ENCODE measurements at regions not wholly inside any gene's neighbourhood (a gene's known extent, or its start where the extent isn't known, plus 50 kb on each side); places are given as distances from the start of the nearest gene placed in this dataset.

DNA sequence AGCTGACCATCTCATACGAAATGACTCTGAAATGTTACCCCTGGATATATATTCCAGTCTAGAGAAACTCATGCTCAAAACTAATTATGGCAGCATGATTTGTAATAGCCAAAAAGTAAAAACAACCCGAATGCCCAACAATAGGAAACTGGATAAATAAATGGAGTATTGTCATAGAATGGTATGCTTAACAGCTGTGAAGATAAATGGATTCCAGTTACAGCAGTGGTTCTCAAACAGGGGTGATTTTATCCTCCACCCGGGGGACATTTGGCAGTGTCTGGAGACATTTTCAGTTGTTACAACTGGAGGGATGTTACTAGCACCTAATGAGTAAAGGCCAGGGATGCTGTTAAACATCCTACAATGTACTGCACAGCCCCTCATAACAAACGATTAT lies 52.3 kb upstream of the PIAS1 start:
- Histone ChIP-seq H3K4me2 (ENCODE audit: low read depth, low read length) (no peak overlapping the region), H3K9ac (ENCODE audit: low read length) (no peak overlapping the region), H3K36me3 (replicated peaks; ENCODE audit: insufficient read depth, low read length) (no peaks in the 10 kb centered on the region), H3K4me1 (ENCODE audit: low read length) (no peaks in the 10 kb centered on the region), H3K27ac (ENCODE audit: low read length) (no peak overlapping the region), H3K4me3 (ENCODE audit: low read length) (no peak overlapping the region), H3K9me2 (replicated peaks; ENCODE audit: insufficient read depth, low read length) (no peaks in the 10 kb centered on the region), H3K27me3 (replicated peaks; ENCODE audit: insufficient read depth, low read length) (no peaks in the 10 kb centered on the region), H2AFZ (ENCODE audit: low read length) (no peak overlapping the region), H4K20me1 (ENCODE audit: insufficient read depth, low read length) (no peaks in the 10 kb centered on the region), H3F3A (ENCODE audit: insufficient read depth, low read length) (no peaks in the 10 kb centered on the region), H3K79me2 (ENCODE audit: low read length) (no peaks in the 10 kb centered on the region), H3K9me3 (replicated peaks; ENCODE audit: insufficient read depth, low read length) (no peaks in the 10 kb centered on the region)
- TF ChIP-seq EZH2phosphoT487 (IDR thresholded peaks at IDR 0.05; ENCODE audit: low read length), result no peak
- TF ChIP-seq EZH2 (optimal IDR thresholded peaks at IDR 0.05; ENCODE audit: low read depth, low read length), result no peak
- TF ChIP-seq, protein P1, sequence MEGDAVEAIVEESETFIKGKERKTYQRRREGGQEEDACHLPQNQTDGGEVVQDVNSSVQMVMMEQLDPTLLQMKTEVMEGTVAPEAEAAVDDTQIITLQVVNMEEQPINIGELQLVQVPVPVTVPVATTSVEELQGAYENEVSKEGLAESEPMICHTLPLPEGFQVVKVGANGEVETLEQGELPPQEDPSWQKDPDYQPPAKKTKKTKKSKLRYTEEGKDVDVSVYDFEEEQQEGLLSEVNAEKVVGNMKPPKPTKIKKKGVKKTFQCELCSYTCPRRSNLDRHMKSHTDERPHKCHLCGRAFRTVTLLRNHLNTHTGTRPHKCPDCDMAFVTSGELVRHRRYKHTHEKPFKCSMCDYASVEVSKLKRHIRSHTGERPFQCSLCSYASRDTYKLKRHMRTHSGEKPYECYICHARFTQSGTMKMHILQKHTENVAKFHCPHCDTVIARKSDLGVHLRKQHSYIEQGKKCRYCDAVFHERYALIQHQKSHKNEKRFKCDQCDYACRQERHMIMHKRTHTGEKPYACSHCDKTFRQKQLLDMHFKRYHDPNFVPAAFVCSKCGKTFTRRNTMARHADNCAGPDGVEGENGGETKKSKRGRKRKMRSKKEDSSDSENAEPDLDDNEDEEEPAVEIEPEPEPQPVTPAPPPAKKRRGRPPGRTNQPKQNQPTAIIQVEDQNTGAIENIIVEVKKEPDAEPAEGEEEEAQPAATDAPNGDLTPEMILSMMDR (IDR thresholded peaks at IDR 0.05; ENCODE audit: low read length), result no peak
- no peak for DNase-seq

DNA sequence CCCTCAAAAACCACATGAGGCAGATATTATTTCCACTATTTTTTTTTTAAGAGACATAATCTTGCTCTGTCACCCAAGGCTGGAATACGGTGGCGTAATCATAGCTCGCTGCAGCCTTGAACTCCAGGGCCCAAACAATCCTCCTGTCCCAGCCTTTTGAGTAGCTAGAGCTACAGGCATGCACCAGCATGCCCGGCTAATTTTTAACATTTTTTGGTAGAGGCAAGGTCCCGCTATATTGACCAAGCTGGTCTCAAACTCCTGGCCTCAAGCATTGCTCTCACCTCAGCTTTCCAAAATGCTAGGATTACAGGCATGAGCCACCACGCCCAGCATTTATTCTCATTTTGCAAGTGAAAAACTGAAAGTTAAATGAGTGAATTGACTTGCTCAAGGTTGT lies 50.8 kb upstream of the PIAS1 start:
- H4K20me1 ChIP-seq (ENCODE audit: insufficient read depth, low read length), result no peaks in the 10 kb centered on the region
- H3K79me2 ChIP-seq (ENCODE audit: low read length), result no peaks in the 10 kb centered on the region
- TF ChIP-seq EZH2 (optimal IDR thresholded peaks at IDR 0.05; ENCODE audit: low read depth, low read length) (no peak), EZH2phosphoT487 (IDR thresholded peaks at IDR 0.05; ENCODE audit: low read length) (no peak)
- TF ChIP-seq, protein P1 (IDR thresholded peaks at IDR 0.05; ENCODE audit: low read length), result no peak
- DNase-seq, result no peak
- H3K4me2 ChIP-seq (ENCODE audit: low read depth, low read length), result no peak overlapping the region
- H2AFZ ChIP-seq (ENCODE audit: low read length), result no peak overlapping the region
- H3K27ac ChIP-seq (ENCODE audit: low read length), result no peak overlapping the region
- no peaks in the 10 kb centered on the region for H3K27me3 ChIP-seq (replicated peaks; ENCODE audit: insufficient read depth, low read length)
- no peak overlapping the region for H3K9ac ChIP-seq (ENCODE audit: low read length)
- H3K36me3 ChIP-seq (replicated peaks; ENCODE audit: insufficient read depth, low read length), result no peaks in the 10 kb centered on the region
- H3K9me3 ChIP-seq (replicated peaks; ENCODE audit: insufficient read depth, low read length), result no peaks in the 10 kb centered on the region
- no peaks in the 10 kb centered on the region for H3K4me1 ChIP-seq (ENCODE audit: low read length)
- no peak overlapping the region for H3K4me3 ChIP-seq (ENCODE audit: low read length)
- no peaks in the 10 kb centered on the region for H3F3A ChIP-seq (ENCODE audit: insufficient read depth, low read length)
- no peaks in the 10 kb centered on the region for H3K9me2 ChIP-seq (replicated peaks; ENCODE audit: insufficient read depth, low read length)

Measured in MM.1S (cell line).